Coronary artery (tissue), 2 donors: ENCODE measurements at regions not wholly inside any gene's neighbourhood (a gene's known extent, or its start where the extent isn't known, plus 50 kb on each side); places are given as distances from the start of the nearest gene placed in this dataset.

Experiments used
- DNase-seq: peaks from one replicate; pipeline ENCODE4 v3.0.0-alpha.2; 2017; ENCODE audit warnings: low spot score
- H3K27ac ChIP-seq, 2 donors: fragments of 200-600 bp; sonication (generic); one replicate each; pipeline ENCODE4 v1.5.1; 2016 to 2019
- H3K4me3 ChIP-seq: fragments of 200-600 bp; sonication (generic); 2 replicates; pipeline ENCODE4 v1.5.1; 2016; ENCODE audit warnings: mild to moderate bottlenecking, moderate library complexity
- TF ChIP-seq, protein P1 (sequence below): fragments of 200-600 bp; sonication (generic); IDR thresholded peaks from one replicate; pipeline ENCODE4 v1.5.1; 2019; ENCODE audit warnings: antibody characterized with exemption

DNA sequence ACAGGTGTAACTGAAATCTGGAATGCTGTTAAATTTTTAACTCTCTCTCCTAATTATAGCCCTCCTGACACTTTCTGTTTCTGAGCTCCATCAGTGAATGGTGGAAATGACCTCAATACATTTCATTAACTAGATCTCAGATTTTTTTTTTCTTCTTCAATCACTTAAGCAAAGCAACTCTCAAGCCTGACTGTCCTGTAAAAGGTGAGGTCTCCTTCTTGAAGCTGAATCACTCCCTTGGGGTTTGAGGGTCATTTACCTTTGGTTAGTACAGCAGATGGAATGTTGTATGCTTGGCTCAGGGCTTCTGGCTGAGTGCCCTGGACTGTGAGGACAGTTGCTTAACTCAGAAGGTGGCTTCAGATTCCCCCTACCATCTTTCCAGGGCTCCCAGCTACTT lies 518.7 kb downstream of the PTPRC start:
- Histone ChIP-seq H3K27ac (no peak overlapping the region), H3K4me3 (no peak overlapping the region)
- TF ChIP-seq, protein P1, sequence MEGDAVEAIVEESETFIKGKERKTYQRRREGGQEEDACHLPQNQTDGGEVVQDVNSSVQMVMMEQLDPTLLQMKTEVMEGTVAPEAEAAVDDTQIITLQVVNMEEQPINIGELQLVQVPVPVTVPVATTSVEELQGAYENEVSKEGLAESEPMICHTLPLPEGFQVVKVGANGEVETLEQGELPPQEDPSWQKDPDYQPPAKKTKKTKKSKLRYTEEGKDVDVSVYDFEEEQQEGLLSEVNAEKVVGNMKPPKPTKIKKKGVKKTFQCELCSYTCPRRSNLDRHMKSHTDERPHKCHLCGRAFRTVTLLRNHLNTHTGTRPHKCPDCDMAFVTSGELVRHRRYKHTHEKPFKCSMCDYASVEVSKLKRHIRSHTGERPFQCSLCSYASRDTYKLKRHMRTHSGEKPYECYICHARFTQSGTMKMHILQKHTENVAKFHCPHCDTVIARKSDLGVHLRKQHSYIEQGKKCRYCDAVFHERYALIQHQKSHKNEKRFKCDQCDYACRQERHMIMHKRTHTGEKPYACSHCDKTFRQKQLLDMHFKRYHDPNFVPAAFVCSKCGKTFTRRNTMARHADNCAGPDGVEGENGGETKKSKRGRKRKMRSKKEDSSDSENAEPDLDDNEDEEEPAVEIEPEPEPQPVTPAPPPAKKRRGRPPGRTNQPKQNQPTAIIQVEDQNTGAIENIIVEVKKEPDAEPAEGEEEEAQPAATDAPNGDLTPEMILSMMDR: no peak
- no peak for DNase-seq

- TF ChIP-seq, protein P1: no peak
- DNase-seq: no peak
- H3K27ac ChIP-seq: no peak overlapping the region
- H3K4me3 ChIP-seq: no peak overlapping the region
These were observed 521.9 kb downstream of the PTPRC start for GRCh38 chr1:199160521-199161318.

DNA sequence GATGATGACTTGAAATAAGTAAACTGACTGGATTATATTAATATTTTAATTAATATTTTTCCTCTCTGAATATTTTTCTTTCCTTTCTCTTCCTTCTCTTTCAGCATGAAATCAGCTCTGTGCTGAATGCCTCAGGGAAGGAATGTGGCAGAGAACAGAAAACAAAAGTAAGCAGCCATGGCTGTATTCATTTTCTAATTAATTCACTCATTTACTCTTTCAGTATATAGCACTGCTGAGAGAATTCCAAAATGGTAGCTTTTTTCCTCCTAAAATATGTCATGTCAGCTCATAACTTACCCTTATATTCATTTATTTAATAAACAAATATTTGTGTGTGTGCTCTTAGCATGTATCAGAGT lies 522.5 kb downstream of the PTPRC start:
- H3K27ac ChIP-seq: no peak overlapping the region
- DNase-seq: no peak
- TF ChIP-seq, protein P1: no peak
- H3K4me3 ChIP-seq: no peak overlapping the region

DNA sequence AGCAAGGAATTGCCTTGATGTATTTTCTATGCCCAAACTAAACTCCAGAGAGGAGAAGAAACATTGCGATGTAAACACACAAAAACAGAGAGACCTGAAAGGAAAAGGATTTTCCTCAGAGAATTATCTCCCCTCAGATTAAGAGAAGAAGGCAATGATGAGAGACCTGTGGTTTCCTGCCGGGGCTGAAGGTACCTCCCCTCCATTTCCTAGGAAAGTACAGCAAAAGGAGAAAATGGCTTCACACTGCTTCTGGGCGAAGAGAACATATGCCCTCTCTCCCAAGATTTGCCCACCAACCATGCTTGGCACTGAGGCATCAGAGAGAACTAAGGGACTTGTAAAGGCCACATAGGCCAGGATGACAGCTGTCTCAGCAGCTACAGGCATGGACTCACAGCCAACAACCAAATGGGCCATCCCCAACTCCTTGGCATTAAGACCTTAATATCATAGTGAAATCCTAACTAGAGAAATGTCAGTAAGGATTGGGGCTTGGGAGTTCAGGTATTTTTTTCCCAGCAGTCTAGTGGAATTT lies 523.0 kb downstream of the PTPRC start:
- TF ChIP-seq, protein P1: no peak
- DNase-seq: no peak
- Histone ChIP-seq H3K27ac (no peak overlapping the region), H3K4me3 (no peak overlapping the region)

DNA sequence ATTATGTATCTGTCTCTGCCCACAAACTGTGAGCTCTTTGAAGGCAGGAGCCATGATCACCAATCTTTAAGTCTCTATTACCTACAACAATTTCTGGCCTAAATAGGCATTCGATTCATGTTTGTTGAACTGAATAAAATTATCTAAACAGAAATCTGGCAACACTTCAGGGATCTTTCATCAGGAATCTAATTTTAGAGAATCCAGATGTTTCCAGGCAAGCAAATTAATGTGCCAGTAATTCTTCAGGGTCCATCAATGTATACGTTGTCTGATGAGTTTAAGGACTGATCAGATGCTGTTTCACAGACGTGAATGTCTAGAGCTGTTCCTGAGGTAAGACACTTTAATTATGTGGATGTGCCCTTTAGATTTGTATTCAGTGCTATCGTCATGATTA lies 524.4 kb downstream of the PTPRC start:
- no peak for DNase-seq
- Histone ChIP-seq H3K4me3 (no peak overlapping the region), H3K27ac (no peak overlapping the region)
- TF ChIP-seq, protein P1: no peak

DNA sequence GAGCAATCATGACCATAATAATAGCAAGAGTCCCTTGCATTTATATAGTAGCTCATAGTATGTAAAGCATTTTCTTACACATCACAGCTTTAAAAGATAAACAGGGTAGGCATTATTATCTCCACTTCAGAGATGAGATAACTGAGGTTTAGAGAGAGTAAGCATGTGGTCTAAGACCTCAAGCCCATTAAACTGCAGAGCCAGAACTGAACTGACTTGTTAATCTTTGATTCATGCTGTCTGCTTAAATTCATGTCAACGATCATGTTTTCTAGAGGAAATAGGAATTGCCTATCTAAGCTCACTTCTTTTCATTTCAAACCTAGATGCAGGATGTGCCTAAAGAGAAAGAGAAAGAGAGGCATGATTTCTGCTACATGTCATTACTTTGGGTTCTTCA lies 524.8 kb downstream of the PTPRC start:
- Histone ChIP-seq H3K27ac (no peak overlapping the region), H3K4me3 (no peak overlapping the region)
- DNase-seq: no peak
- TF ChIP-seq, protein P1: no peak

DNA sequence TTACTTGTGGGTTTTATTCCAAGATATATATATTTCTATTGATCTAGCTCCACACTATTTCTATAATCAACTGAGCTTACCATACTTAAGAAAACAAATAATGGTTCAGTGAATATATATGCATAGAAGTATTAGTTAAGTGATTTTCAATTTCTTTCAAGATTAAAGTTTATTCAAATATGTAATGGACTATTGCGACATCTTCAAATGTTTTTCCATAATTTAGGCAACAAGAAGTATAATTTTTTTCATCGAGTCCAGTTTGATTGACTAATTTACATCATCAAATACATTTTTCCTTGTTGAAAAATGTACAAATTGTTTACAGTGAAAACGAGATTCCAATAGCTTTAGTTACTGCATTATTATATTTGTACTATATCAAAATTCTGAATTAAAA lies 528.6 kb downstream of the PTPRC start:
- TF ChIP-seq, protein P1: no peak
- DNase-seq: no peak
- H3K4me3 ChIP-seq: no peak overlapping the region
- no peak overlapping the region for H3K27ac ChIP-seq
